Stimulated activated naive CD8-positive, alpha-beta T cell treated with anti-CD3 and anti-CD28 coated beads, Interleukin-15, Interleukin-2, amounts not matched to agents 100 U/mL and 50 U/mL, for 24 hours (primary cell): ENCODE measurements at regions not wholly inside any gene's neighbourhood (a gene's known extent, or its start where the extent isn't known, plus 50 kb on each side); places are given as distances from the start of the nearest gene placed in this dataset.
"Not testable (repeated sequence)": the region's sequence is repeated elsewhere in the genome, so short reads cannot be mapped to it uniquely, and the experiment has no call there.

Source experiments
- ATAC-seq: fragments of 150-1000 bp; cut with Tn5 transposase; one replicate; pipeline ENCODE4 v1.10.0; 2021
- DNase-seq: peaks from one replicate; pipeline ENCODE4 v3.0.0; 2021

DNA sequence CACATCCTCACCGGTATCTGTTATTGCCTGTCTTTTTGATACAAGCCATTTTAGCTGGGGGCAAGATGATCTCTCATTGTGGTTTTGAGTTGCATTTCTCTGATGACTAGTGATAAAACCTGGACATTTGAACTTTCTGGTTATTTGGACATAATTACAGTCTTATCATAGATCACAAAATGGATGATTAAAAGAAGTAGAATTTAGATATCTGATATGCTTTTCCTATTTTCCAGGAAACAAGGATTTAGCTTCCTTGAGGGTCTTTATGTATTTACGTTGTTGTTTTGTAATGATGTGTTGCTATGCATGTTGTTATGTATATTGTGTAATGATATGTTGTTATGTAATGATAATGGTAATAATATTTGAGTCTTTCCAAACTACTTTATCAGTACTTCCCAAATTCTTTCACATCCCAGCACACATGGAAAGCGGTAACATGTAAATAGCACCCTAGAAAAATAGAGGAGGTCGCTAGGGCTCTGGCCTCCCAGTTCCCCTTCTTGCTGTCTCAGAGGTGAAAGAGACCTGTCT lies 53.8 kb downstream of the GJD2 start:
- ATAC-seq: no peak

DNA sequence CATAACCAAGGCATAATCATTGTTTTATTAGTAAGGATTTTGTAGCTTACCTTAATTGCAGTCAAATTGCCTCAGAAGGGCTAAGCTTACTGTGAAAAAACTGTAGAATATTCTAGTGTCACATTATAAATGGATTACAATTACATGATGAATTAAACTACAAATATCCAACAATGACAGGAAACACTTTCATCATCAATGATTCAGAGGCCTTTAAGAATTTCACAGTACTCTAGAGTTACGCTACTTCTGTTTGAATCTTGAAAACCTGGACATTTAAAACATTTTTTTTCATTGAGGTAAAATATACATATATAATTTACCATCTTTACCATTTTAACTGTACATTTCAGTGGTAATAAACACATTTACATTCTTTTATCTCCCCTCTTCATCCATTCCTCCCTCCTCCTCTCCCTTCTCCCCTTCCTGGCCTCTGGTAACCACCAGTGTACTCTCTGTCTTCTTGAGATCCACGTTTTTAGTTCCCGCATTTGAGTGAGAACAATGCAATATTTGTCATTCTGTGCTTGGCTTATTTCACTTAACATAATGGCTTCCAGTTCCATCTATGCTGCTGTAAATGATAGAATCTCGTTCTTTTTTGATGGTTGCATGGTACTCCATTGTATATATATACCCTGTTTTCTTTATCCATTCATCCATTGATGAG lies 54.7 kb downstream of the GJD2 start:
- ATAC-seq: no peak
- DNase-seq: no peak

More for the DNA sequence above, 53.8 kb downstream of the GJD2 start:
- DNase-seq: no peak

DNA sequence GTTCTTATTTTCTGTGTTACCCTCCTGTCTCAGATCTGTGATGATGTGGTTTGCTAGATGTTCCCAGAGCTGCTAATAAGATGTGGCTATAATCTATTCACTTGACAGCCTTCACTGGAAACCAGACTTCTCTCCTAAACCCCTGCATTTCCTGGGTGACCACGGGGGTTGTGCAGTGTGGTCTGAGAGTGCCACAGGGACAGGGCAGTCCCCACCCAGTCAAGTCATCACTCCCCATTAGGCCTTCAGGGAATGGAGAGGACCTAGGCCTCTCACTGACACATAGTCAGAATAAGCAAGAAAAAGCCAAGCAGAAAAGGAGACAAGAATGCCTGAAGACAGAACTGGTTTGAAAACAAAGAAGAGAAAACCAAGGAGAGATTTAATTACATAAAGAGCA lies 58.3 kb downstream of the GJD2 start:
- ATAC-seq (no peak), DNase-seq (no peak)

DNA sequence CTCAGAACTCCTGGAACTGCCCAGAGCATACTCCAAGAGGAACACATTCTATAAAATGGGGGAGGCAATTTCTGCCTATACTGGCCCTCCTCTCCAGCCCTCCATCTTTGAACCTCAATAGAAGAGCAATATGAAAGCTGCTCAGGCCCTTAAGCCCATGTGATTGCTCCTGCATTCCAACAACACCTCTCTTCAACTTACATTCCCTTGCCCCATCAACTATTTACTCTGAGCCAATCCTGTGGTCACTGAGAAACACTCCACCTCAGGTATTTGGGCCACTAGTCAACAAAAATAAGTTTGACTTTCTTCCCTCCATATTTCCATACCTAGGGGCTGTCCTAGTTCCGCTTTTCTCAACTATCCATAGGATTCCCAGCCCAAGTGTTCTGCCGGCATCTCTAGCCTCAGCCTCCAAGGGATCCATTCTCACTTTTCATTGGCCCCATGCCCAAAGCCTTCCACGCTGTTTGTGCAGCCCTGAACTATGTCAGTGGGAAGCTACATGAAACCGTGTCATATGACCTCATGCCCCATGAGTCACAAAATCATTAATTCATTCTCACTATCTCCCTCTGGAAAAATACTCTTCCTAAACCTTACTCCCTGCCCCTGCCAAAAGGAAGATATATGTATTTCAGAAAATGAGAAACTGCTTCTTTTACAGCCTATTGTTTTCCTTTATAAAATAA lies 61.6 kb downstream of the GJD2 start:
- DNase-seq (no peak), ATAC-seq (no peak)

DNA sequence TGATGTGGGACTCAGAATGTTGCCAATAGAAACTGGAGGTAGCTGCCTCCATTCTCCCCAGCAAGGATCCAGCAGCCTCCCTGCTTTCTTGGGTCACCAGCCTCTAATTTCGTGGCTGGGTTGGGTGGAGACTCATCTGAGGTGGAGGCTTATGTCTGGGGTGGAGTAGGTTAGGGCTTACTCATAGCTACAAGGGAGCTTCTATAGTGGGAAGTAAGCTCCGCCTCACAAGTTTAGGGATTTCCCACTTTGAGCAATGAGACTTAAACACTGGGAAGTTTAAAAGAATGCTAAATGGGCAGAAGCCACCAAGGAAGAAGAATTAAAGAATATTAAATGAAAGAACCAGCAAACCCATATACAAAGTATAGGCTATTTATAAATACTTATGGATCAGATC lies 63.8 kb downstream of the GJD2 start:
- DNase-seq (no peak), ATAC-seq (no peak)

DNA sequence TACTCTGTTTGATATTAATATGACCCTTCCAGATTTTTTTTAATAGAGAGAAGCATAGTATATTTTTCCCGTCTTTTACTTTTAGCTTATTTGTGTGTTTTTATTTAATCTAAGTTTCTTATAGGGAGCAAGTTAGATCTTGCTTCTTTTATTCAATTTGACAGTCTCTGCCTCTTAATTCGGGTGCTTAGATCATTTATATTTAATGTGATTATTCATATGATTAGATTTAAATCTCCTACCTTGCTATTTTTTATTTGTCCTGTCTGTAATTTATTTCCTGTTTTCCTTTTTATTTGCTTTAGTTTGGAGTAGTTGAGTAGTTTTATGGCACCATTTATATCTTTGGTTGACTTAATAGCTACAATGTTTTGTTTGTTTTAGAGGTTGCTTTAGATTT lies 66.1 kb downstream of the GJD2 start:
- DNase-seq (no peak), ATAC-seq (no peak)

DNA sequence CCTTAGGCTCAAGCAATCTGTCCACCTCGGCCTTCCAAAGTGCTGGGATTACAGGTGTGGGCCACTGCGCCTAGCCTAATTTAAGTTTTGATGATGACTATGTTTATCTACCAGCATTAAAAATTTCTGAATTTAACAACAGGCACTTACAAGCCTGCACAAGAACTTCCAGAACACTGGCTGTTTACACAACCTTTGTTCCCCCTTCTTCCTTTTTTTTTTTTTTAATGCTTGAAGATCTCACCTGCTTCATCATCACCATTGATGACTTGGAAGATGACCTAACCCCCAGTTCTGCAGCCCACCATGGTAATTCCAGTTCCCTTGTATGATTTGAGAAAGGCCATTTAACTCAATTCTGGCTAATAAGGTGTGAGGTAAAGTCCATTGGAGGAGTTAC lies 70.4 kb downstream of the GJD2 start:
- no peak for DNase-seq
- no peak for ATAC-seq

DNA sequence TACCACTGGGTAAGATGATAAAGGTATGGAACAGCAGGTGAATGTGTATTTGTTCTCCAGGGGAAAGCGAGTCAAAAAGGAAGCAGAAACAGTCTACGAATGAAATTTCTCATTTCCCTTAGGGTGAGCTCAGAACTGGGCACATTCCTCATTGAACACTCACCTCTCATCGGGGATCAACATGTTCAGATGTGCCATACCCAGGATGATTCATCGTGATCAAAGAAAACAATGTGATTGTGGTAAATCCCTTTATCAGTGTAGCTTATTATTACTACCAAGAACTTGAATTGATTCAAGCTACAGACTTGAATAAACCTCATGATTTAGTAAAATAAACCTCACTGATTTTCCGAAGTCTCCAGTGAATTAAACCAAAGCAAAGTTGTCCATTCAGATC lies 72.1 kb downstream of the GJD2 start:
- DNase-seq (no peak), ATAC-seq (no peak)

DNA sequence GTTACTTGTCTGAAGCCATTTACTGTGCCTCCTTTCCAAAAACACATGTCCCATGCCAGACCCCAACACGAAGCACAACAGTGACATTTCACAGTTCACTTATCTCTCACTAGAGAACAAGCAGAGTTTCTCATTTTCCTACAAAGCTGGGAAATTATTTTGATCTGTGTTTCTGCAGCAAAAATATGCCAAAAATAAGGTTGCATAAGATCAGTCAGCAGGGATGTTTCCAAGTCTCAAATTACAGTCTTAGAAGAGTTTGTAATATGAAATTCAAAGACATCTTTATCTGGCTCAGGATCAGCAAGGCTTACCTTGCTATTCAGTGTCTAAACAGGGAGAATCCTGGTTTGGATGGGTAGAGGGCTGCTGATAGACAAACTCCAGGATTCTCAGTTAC lies 75.5 kb downstream of the GJD2 start:
- no peak for DNase-seq
- no peak for ATAC-seq

DNA sequence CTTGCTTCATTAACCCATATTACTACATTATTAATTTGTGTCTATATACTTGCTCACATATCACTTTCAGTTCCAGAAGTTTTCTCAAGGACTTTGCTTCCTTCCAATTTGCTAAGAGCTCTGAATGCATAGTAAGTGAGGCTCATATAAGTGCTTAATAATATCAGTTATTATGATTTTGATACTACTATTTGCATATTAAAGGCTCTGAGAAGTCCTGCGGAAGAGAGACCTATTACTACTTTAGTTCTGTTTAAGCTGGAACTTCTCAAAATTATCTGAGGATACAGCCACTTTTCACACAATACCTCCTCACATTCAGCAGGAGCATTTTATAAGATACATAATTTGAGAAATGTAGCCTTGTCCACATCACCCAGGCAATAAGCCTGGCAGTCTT lies 81.6 kb downstream of the GJD2 start:
- DNase-seq: no peak
- no peak for ATAC-seq

DNA sequence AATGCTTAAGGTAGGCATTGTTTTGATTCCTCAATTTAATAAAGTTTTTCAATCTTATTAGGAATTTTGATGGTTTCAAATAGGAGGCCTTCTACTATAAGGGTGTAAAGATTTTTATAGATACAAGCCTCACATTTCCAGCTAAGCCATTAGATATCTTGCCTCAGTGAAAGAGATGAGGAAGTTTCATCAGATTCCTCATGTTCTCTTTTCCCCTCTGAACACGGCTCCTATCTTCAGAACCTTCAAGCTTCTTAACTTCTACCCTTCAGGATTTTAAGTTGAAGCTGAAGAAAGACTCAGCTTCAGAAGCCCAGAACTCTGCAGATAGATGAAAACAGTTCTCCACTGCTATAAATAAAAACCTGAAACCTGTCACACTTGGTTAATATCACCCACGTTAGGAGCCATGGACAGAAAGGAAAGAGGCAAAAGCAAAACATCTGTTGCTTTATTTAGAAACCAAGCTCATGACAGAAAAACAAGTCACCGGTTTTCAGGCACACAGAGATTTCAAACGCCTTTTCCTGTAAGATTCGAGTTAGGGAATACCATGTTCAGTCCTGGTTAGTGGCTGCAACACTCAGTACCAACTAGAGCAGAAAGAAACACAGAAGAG lies 82.2 kb upstream of the GOLGA8B start:
- no peak for DNase-seq
- ATAC-seq: no peak

DNA sequence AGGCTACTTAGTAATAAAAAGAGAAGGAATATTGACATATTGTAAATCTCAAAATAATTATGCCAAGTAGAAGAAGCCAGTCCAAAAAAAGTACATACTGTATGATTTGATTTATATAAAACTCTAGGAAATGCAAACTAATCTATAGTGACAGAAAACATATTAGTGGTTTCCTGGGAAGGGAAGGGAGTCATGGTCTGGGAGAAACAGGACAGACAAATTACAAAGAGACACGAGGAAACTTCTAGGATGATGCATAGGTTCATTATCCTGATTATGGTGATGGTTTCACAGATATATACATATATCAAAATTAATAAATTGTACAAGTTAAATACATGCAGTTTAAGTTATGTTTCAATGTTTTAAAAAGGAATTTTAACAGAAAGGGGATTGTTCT lies 81.0 kb upstream of the GOLGA8B start:
- DNase-seq (no peak), ATAC-seq (no peak)

DNA sequence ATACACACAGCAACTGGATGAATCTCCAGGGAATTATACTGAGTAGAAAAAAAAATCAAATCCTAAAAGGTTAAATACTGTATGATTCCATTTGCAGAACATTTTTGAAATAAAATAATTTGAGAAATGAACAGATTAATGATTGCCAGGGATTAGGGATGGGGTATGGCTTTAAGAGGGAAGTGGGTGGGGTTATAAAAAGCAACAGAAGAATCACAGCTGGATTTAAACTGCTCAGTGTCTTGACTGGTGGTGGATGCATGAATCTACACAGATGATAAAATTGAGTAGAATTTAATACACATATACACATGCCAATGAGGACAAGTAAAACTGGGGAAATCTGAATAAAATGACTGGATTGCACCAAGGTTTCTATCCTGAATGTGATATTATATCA lies 79.7 kb upstream of the GOLGA8B start:
- ATAC-seq (no peak), DNase-seq (no peak)

DNA sequence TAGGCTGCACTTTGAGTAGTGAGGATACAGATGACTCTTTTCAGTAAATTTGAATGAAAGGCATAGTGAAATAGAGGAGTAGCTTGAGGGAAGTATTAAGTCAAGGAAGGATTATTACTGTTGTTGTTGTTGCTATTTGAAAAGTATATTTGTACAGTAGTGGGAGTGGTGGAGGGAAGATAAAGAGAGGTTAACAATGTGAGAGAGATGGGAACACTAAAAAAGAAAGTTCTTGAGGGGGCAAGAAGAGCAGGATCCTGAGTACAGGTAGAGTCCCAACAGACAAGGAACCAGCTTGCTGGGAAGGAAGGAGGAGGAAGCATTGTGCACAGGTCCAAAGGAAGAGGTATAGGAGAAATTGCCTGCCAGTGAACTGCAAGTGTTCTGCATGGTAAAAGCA lies 75.6 kb upstream of the GOLGA8B start:
- ATAC-seq (no peak), DNase-seq (no peak)

DNA sequence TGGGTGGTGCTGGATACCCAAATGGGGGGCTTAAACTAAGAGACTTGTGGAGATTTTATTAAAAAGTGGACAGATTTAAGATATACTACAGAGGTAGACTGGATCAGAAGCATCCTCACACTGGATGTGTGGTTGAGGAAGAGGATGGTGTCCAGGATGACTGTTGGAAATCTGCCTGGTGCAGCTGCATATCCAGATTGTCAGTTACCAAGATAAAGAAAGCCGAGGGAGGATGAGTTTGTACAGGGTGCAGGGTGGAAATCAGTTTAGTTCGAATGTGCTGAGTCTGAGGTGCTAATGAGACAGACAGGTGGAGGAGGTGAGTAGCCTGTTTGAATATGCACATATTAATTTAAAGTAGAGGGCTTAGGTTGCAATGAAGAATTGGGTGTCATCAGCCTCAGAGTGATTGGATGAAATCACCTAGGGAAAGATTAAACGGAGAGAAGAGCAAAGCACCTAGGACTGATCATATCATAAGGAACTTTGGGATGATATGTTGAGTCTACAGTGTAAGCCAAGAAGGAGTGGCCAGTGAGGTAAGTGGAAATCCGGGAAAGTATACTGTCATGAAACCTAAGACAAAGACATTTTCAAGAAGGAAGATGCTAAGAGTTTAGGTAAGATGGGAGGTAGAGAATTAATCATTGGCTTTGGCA lies 74.1 kb upstream of the GOLGA8B start:
- no peak for DNase-seq
- no peak for ATAC-seq

DNA sequence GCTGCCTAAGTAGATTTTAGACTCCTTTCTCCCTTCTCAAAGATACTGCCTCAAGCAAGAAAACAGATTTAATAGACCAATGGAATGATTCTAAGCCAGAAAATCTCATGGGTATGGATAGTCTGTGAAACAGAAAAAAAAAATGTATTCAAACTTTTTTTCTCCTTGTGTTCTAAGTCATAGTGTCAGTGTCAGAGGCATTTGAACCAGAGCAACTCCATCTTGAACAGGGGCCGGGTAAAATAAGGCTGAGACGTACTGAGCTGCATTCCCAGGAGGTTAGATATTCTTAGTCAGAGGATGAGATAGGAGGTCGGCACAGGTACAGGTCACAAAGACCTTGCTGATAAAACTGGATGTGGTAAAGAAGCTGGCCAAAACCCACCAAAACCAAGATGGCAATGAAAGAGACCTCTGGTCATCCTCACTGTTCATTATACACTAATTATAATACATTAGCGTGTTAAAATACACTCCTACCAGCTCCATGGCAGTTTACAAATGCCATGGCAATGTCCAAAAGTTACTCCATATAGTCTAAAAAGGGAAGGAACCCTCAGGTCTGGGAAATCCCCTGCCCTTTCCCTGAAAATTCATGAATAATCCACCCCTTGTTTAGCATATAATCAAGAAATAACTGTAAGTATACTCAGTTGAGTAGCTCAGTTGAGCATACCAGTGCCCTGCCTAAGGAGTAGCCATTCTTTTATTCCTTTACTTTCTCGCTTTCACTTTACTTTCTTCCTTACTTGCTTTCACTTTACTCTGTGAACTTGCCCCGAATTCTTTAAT lies 72.8 kb upstream of the GOLGA8B start:
- ATAC-seq (no peak), DNase-seq (no peak)

DNA sequence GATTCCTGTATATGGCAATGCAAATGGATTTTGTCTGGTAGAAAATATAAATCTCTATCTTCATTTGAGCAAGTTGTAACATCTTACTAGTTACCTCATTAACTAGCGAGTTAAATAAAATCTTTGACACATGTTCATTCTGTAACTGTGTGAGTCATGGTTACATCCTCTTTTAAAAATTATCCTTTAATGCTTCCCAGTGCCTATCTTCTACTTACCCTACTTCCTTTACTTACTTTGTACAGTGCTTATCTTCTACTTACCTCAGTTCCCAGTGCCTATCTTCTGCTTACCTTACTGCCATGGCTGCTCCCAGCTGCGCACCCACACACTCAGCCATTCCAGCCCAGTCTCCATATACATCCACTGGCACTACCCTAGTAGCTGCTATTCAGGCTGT lies 71.9 kb upstream of the GOLGA8B start:
- no peak for ATAC-seq

DNA sequence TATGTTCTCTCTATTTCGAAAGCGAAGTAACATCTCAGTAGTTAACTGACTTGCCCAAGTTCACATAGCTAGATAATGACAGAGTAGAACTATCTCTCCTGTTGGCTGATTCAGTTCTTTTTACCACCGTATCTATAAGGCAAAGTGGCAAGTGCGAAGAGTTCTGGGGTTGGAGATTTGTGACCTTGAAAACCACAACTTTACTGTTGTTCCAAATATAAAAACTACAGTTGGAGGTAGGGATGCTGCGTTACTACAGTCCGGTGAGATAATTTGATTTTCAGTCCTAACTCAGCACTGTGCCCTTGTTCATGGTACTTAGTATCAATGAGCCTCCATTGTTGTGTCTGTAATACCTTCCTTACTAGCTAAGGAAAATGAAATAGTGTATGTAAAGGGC lies 71.2 kb upstream of the GOLGA8B start:
- DNase-seq (no peak), ATAC-seq (no peak)

More for the DNA sequence above, 71.9 kb upstream of the GOLGA8B start:
- no peak for DNase-seq

DNA sequence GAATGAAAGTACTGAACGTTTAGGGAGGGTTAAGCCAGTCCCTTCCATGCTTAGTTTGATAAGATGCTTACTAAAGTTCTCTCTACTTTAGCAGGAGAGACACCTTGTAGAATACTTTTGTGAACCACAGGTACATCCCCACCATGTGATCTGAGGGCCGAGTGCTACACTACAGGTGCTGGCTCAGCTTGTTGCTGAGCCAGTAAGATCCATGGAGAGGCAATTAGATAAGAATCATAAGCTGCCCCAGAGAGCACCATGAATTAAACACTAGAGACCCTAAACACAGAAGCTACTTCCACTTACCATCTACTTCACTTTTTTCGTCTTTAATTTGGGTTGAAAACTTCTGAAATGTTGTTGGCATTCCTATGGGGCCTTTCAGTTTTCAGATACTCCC lies 70.5 kb upstream of the GOLGA8B start:
- DNase-seq (no peak), ATAC-seq (no peak)

DNA sequence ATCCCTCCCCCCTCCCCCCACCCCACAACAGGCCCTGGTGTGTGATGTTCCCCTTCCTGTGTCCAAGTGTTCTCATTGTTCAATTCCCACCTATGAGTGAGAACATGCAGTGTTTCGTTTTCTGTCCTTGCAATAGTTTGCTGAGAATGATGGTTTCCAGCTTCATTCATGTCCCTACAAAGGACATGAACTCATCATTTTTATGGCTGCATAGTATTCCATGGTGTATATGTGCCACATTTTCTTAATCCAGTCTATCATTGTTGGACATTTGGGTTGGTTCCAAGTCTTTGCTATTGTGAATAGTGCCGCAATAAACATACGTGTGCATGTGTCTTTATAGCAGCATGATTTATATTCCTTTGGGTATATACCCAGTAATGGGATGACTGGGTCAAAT lies 69.9 kb upstream of the GOLGA8B start:
- not testable (repeated sequence) for ATAC-seq

DNA sequence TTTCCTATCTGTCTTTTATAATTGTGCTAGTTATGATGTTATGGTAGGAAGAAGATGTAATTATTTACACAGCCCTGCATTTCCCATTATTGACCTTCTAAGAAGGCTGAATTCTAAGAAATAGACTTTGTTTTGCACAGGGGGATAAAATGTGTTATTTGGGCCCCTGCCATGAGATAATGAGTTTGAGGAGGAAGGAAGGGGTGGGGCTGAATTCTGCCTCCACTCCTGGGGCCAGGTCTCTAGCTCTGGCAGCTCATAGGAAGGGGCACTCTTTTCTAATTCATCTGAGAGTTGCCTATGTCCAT lies 69.2 kb upstream of the GOLGA8B start:
- ATAC-seq: no peak
- DNase-seq: no peak

More for the DNA sequence above, 69.9 kb upstream of the GOLGA8B start:
- not testable (repeated sequence) for DNase-seq

DNA sequence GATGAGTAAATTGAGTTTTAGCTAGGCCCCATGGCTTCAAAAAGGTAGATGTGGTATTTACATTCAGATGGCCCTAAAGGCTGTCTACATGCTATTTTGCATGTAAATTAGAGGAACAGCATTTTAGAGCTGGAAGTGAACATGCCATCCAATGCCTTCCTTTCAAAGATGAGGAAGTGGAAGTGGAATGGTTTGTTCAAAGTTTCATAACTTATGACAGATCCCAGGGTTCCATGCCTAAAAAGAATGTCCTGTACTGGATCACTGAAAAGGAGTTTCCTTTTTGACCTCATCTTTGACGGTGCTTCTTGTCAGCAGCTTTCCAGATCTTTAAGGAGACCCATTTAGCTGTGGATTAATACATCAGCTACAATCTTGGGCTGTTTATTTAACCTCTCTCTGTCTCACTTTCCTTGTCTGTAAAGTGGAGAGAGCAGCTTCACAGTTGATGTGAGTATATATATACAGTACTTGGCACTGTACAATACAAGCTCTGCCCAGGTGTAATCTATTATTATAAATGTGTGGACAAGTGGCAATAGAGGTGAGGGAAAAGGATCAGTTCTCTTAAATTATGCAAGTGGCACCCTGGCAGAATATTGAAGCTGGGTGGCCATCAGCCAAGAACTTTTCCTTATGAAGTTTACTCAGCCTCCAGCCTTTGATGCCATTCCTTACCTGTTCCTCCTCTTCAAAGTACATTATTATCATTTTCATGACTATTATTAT lies 68.7 kb upstream of the GOLGA8B start:
- DNase-seq: no peak
- ATAC-seq: no peak
